Endodermal cell (in vitro differentiated cells): ENCODE measurements at regions not wholly inside any gene's neighbourhood (a gene's known extent, or its start where the extent isn't known, plus 50 kb on each side); places are given as distances from the start of the nearest gene placed in this dataset.

Experiments
- DNase-seq: peaks from one replicate; pipeline ENCODE4 v3.0.0-alpha.2; 2017
- H3K27ac ChIP-seq: 2 replicates; pipeline ENCODE4 v1.5.1; 2013; ENCODE audit warnings: mild to moderate bottlenecking, low read depth, low read length, moderate library complexity
- H3K27me3 ChIP-seq: 2 replicates; pipeline ENCODE4 v1.6.1; 2013; ENCODE audit warnings: mild to moderate bottlenecking, low read length, moderate library complexity; ENCODE audit not compliant: insufficient read depth, control insufficient read depth, poor library complexity, severe bottlenecking
- H3K36me3 ChIP-seq: 2 replicates; pipeline ENCODE4 v1.7.0; 2013; ENCODE audit warnings: mild to moderate bottlenecking, low read length, moderate library complexity; ENCODE audit not compliant: control insufficient read depth, insufficient read depth
- H3K4me1 ChIP-seq: one replicate; pipeline ENCODE4 v1.7.0; 2013; ENCODE audit warnings: low read length; ENCODE audit not compliant: control insufficient read depth, insufficient read depth
- H3K4me3 ChIP-seq: 2 replicates; pipeline ENCODE4 v1.5.1; 2013; ENCODE audit warnings: mild to moderate bottlenecking, low read length, moderate library complexity
- H3K9ac ChIP-seq: 2 replicates; pipeline ENCODE4 v1.6.1; 2013; ENCODE audit warnings: mild to moderate bottlenecking, low read length, moderate library complexity; ENCODE audit not compliant: poor library complexity, severe bottlenecking; ENCODE audit errors: extremely low read depth
- H3K9me3 ChIP-seq: 2 replicates; pipeline ENCODE4 v1.6.1; 2013; ENCODE audit warnings: mild to moderate bottlenecking, low read length, moderate library complexity; ENCODE audit not compliant: control insufficient read depth
- H3K27ac Mint-ChIP-seq: 2 replicates; pipeline ENCODE4 v1.8.0; 2020; ENCODE audit warnings: mixed read lengths
- H3K27me3 Mint-ChIP-seq: 2 replicates; pipeline ENCODE4 v1.8.0; 2021; ENCODE audit warnings: mild to moderate bottlenecking, mixed read lengths; ENCODE audit not compliant: insufficient read depth
- H3K36me3 Mint-ChIP-seq: 2 replicates; pipeline ENCODE4 v1.8.0; 2020; ENCODE audit warnings: low read depth, mixed read lengths
- H3K4me1 Mint-ChIP-seq: 2 replicates; pipeline ENCODE4 v1.8.0; 2020; ENCODE audit warnings: mixed read lengths
- H3K4me3 Mint-ChIP-seq: 2 replicates; pipeline ENCODE4 v1.8.0; 2020; ENCODE audit warnings: mild to moderate bottlenecking, moderate library complexity, mixed read lengths
- H3K9me3 Mint-ChIP-seq: 2 replicates; pipeline ENCODE4 v1.8.0; 2020; ENCODE audit warnings: mild to moderate bottlenecking, mixed read lengths
- WGBS, 2 experiments: methylation state at CpG; one replicate each; pipeline versions ENCODE4 v1.1.5 to v1.1.7; 2013; ENCODE audit warnings: missing lambda C conversion rate in 2 of 2, mixed read lengths in 1 of 2; ENCODE audit not compliant: insufficient coverage in 1 of 2, insufficient read length in 1 of 2; 5-methylcytosine and 5-hydroxymethylcytosine counted together
- TF ChIP-seq, protein P1 (sequence below): fragments of 200-600 bp; sonication (generic); conservative IDR thresholded peaks from 2 replicates; pipeline ENCODE4 v1.5.0; 2021; ENCODE audit warnings: antibody characterized with exemption, mild to moderate bottlenecking

DNA sequence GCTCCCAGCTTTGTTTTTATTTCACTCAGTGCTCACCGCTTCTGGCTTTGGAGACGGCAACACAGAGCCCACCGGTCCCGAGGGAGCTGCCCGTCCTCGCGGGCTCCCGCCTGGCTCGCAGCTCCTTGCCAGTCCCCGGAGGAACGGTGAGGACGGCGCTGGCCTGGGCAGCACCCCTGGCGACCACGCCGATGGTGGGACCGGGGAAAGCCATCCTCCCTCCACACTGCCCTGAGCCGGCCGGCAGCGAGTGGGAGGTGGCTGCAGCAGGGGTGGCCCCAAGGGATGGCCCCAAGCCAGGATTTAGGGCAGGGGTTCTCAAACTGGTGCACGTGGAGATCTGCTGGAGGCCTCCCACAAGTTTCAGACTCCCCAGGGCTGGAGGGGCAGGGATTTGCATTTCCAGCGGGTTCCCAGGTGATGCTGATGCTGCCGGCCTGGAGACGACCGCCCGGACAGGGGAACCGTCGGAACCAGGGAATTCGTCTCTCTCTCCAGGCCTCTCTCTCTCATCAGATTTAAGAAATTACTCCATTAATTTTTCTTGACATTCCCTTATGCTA lies 293.2 kb upstream of the IRX4 start:
- no peak overlapping the region for H3K27ac Mint-ChIP-seq
- Histone ChIP-seq H3K27ac (no peak overlapping the region), H3K27me3 (no peaks in the 10 kb centered on the region), H3K4me3 (no peak overlapping the region), H3K4me1 (no peaks in the 10 kb centered on the region), H3K9me3 (no peaks in the 10 kb centered on the region), H3K9ac (no peak overlapping the region), H3K36me3 (no peaks in the 10 kb centered on the region)
- WGBS, 2 experiments: 92 to 95% methylated on average over 8 to 29 of the region's 29 CpGs
- TF ChIP-seq, protein P1, sequence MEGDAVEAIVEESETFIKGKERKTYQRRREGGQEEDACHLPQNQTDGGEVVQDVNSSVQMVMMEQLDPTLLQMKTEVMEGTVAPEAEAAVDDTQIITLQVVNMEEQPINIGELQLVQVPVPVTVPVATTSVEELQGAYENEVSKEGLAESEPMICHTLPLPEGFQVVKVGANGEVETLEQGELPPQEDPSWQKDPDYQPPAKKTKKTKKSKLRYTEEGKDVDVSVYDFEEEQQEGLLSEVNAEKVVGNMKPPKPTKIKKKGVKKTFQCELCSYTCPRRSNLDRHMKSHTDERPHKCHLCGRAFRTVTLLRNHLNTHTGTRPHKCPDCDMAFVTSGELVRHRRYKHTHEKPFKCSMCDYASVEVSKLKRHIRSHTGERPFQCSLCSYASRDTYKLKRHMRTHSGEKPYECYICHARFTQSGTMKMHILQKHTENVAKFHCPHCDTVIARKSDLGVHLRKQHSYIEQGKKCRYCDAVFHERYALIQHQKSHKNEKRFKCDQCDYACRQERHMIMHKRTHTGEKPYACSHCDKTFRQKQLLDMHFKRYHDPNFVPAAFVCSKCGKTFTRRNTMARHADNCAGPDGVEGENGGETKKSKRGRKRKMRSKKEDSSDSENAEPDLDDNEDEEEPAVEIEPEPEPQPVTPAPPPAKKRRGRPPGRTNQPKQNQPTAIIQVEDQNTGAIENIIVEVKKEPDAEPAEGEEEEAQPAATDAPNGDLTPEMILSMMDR: no peak
- no peaks in the 10 kb centered on the region for H3K36me3 Mint-ChIP-seq
- H3K4me3 Mint-ChIP-seq: no peak overlapping the region
- no peaks in the 10 kb centered on the region for H3K4me1 Mint-ChIP-seq
- no peaks in the 10 kb centered on the region for H3K9me3 Mint-ChIP-seq
- no peak for DNase-seq
- peaks cover 24% of the 10 kb centered on the region for H3K27me3 Mint-ChIP-seq

DNA sequence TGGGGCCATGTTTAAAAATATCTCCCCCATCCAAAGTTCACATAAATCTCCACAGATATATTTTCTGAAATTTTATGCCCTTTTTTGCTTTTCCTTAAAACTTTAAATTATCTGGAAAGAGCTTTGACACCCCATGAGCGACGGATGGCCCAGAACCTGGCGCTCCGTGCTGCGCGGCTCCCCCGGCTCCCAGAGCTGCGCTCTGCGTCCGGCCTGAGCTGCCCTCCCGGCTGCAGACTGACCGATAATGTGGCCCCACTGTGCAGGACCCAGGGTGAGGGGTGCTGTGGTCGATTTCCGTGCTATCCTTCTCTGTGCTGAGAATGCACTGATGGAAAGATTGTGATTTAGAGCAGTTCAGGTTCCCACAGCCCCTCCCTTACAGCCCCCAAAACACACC lies 292.3 kb upstream of the IRX4 start:
- Histone ChIP-seq H3K9me3 (no peaks in the 10 kb centered on the region), H3K4me3 (no peak overlapping the region), H3K9ac (no peak overlapping the region), H3K27me3 (no peaks in the 10 kb centered on the region), H3K36me3 (no peaks in the 10 kb centered on the region), H3K4me1 (no peaks in the 10 kb centered on the region), H3K27ac (no peak overlapping the region)
- no peak for DNase-seq
- no peaks in the 10 kb centered on the region for H3K36me3 Mint-ChIP-seq
- TF ChIP-seq, protein P1: no peak
- H3K4me3 Mint-ChIP-seq: no peak overlapping the region
- 91 to 92% methylated on average over 10 to 14 of the region's 14 CpGs for WGBS, 2 experiments
- peaks cover 1% of the 10 kb centered on the region for H3K4me1 Mint-ChIP-seq
- H3K9me3 Mint-ChIP-seq: no peaks in the 10 kb centered on the region
- peaks cover 18% of the 10 kb centered on the region for H3K27me3 Mint-ChIP-seq
- no peak overlapping the region for H3K27ac Mint-ChIP-seq

DNA sequence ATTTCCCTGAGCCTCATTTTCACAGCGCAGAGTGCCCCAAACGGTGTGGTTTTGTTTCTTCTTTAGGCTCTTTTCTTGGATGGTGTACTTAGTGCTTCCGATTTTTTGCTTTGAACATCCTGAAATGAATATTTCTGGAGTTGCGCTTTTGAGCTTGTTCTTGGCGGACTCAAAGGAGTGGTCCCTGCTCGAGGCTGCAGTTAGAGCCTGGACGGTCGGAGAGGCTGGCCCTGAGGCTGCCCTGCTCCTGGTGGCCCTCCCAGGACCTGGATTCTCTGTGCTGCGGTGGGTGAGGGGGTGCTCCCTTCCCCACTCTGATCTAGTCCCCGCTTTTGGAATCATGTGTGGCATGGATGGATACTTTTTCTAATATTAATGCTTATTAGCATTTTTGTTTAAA lies 291.8 kb upstream of the IRX4 start:
- Mint-ChIP-seq H3K27me3 (peaks cover 14% of the 10 kb centered on the region), H3K4me1 (peaks cover 1% of the 10 kb centered on the region), H3K9me3 (no peaks in the 10 kb centered on the region), H3K27ac (no peak overlapping the region), H3K36me3 (no peaks in the 10 kb centered on the region), H3K4me3 (no peak overlapping the region)
- WGBS, 2 experiments: 94 to 100% methylated on average over 4 to 9 of the region's 10 CpGs
- Histone ChIP-seq H3K27me3 (no peaks in the 10 kb centered on the region), H3K9me3 (no peaks in the 10 kb centered on the region), H3K9ac (no peak overlapping the region), H3K4me1 (no peaks in the 10 kb centered on the region), H3K27ac (no peak overlapping the region), H3K4me3 (no peak overlapping the region), H3K36me3 (no peaks in the 10 kb centered on the region)
- no peak for DNase-seq
- TF ChIP-seq, protein P1: no peak
